ENCODE measurements at regions not wholly inside any gene's neighbourhood (a gene's known extent, or its start where the extent isn't known, plus 50 kb on each side); places are given as distances from the start of the nearest gene placed in this dataset.
"Not testable (repeated sequence)": the region's sequence is repeated elsewhere in the genome, so short reads cannot be mapped to it uniquely, and the experiment has no call there.

- DNase-seq (ENCODE audit: low read depth): no peak
These were observed 1699.6 kb downstream of the KCNT2 start for GRCh38 chr1:194908643-194909042.

GRCh38 chr1:194903524-194903923, 1704.7 kb downstream of the KCNT2 start:
- no peak for DNase-seq (ENCODE audit: low read depth)

GRCh38 chr1:194889310-194889709, 1702.9 kb upstream of the B3GALT2 start:
- DNase-seq (ENCODE audit: low read depth): no peak

- DNase-seq (ENCODE audit: low read depth): no peak
These were observed 1684.4 kb upstream of the B3GALT2 start for GRCh38 chr1:194870860-194871259.

- no peak for DNase-seq (ENCODE audit: low read depth)
These were observed 1679.7 kb upstream of the B3GALT2 start for GRCh38 chr1:194866153-194866552.

- no peak for DNase-seq (ENCODE audit: low read depth)
These were observed 1679.0 kb upstream of the B3GALT2 start for GRCh38 chr1:194865383-194865782.

- DNase-seq (ENCODE audit: low read depth): no peak
These were observed 1675.7 kb upstream of the B3GALT2 start for GRCh38 chr1:194862129-194862528.

- DNase-seq (ENCODE audit: low read depth): no peak
These were observed 1674.1 kb upstream of the B3GALT2 start for GRCh38 chr1:194860248-194861201.

GRCh38 chr1:194859481-194860154, 1673.2 kb upstream of the B3GALT2 start:
- not testable (repeated sequence) for DNase-seq (ENCODE audit: low read depth)

GRCh38 chr1:194858811-194859480, 1672.5 kb upstream of the B3GALT2 start:
- DNase-seq (ENCODE audit: low read depth): not testable (repeated sequence)

GRCh38 chr1:194857413-194857812, 1671.0 kb upstream of the B3GALT2 start:
- no peak for DNase-seq (ENCODE audit: low read depth)

GRCh38 chr1:194848846-194849245, 1662.4 kb upstream of the B3GALT2 start:
- DNase-seq (ENCODE audit: low read depth): no peak

- no peak for DNase-seq (ENCODE audit: low read depth)
These were observed 1660.1 kb upstream of the B3GALT2 start for GRCh38 chr1:194846488-194846887.

- DNase-seq (ENCODE audit: low read depth): no peak
These were observed 1656.7 kb upstream of the B3GALT2 start for GRCh38 chr1:194843077-194843476.

GRCh38 chr1:194833111-194833510, 1646.7 kb upstream of the B3GALT2 start:
- no peak for DNase-seq (ENCODE audit: low read depth)

GRCh38 chr1:194831595-194831994, 1645.2 kb upstream of the B3GALT2 start:
- DNase-seq (ENCODE audit: low read depth): not testable (repeated sequence)

GRCh38 chr1:194830387-194830786, 1644.0 kb upstream of the B3GALT2 start:
- no peak for DNase-seq (ENCODE audit: low read depth)

GRCh38 chr1:194829492-194829891, 1643.1 kb upstream of the B3GALT2 start:
- no peak for DNase-seq (ENCODE audit: low read depth)

- DNase-seq (ENCODE audit: low read depth): no peak
These were observed 1639.0 kb upstream of the B3GALT2 start for GRCh38 chr1:194825382-194825781.

- DNase-seq (ENCODE audit: low read depth): no peak
These were observed 1634.7 kb upstream of the B3GALT2 start for GRCh38 chr1:194821091-194821490.

- no peak for DNase-seq (ENCODE audit: low read depth)
These were observed 1632.3 kb upstream of the B3GALT2 start for GRCh38 chr1:194818674-194819073.

- DNase-seq (ENCODE audit: low read depth): no peak
These were observed 1630.4 kb upstream of the B3GALT2 start for GRCh38 chr1:194816859-194817258.

- no peak for DNase-seq (ENCODE audit: low read depth)
These were observed 1626.7 kb upstream of the B3GALT2 start for GRCh38 chr1:194813096-194813495.

Measured in activated T-cell treated with anti-CD3 and anti-CD28 coated beads for 1 hour (primary cell).